ENCODE measurements at regions not wholly inside any gene's neighbourhood (a gene's known extent, or its start where the extent isn't known, plus 50 kb on each side); places are given as distances from the start of the nearest gene placed in this dataset.

GRCh38 chr14:51419685-51420084 is 179.6 kb downstream of the TMX1 start:
- H3K4me3 ChIP-seq (ENCODE audit: control insufficient read depth in 1 of 7, extremely low read depth in 1 of 7, insufficient read depth in 4 of 7, low read depth in 2 of 7, low read length in 6 of 7), result peak overlapping the region in 1 of 7 experiments; percentile 13
- DNase-seq, result peak in 1 of 3 donors; percentile 27
- H3K36me3 ChIP-seq (ENCODE audit: control insufficient read depth in 4 of 4, insufficient read depth in 4 of 4, low read length in 3 of 4), result no peaks in the 10 kb centered on the region
- H3K9me3 ChIP-seq (ENCODE audit: control extremely low read depth in 1 of 5, control insufficient read depth in 4 of 5, insufficient read depth in 2 of 5, low read depth in 1 of 5, low read length in 4 of 5), result peaks cover 0 to 16% (median 9%) of the 10 kb centered on the region in 5 experiments
- WGBS (ENCODE audit: insufficient coverage), result 52% methylated on average over 7 of the region's 7 CpGs
- H3K4me1 ChIP-seq (ENCODE audit: control extremely low read depth in 1 of 4, control insufficient read depth in 4 of 4, insufficient read depth in 4 of 4, low read length in 3 of 4), result peaks cover 0 to 5% (median 0%) of the 10 kb centered on the region in 4 experiments
- ChIA-PET CTCF (no interaction called here), POLR2A (no interaction called here)
- H3K27ac ChIP-seq (ENCODE audit: insufficient read depth in 1 of 2, low read depth in 1 of 2, low read length in 2 of 2, poor library complexity in 1 of 2, severe bottlenecking in 2 of 2), result no peak overlapping the region
- peaks cover 0 to under 1% (median 0%) of the 10 kb centered on the region in 5 experiments for H3K27me3 ChIP-seq (replicated peaks in 2 of 5; ENCODE audit: control insufficient read depth in 4 of 5, insufficient read depth in 5 of 5, low read length in 4 of 5)

DNA sequence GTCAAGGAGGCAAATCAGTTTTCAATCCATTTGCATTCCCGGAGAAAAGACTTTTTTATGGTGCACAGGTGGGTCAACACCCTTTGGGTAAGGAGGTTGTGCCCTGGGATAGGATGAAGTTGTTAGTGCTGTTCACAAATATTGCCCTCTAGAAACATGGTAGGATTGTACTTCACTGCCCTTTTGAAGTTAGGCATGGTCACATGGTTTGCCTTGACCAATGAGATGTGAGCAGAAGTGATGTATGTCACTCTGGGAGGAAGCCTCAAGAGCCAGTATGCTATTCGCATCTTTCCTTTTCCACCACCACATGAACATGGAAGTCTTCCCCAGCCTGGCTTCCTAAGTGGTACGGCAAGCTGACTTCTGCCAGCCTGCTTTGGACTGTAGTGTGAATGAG is 182.7 kb downstream of the TMX1 start:
- Histone ChIP-seq H3K4me3 (ENCODE audit: control insufficient read depth in 1 of 7, extremely low read depth in 1 of 7, insufficient read depth in 4 of 7, low read depth in 2 of 7, low read length in 6 of 7) (no peak overlapping the region), H3K27me3 (replicated peaks in 2 of 5; ENCODE audit: control insufficient read depth in 4 of 5, insufficient read depth in 5 of 5, low read length in 4 of 5) (peaks cover 0 to 9% (median 4%) of the 10 kb centered on the region in 5 experiments), H3K27ac (ENCODE audit: insufficient read depth in 1 of 2, low read depth in 1 of 2, low read length in 2 of 2, poor library complexity in 1 of 2, severe bottlenecking in 2 of 2) (no peak overlapping the region), H3K9me3 (ENCODE audit: control extremely low read depth in 1 of 5, control insufficient read depth in 4 of 5, insufficient read depth in 2 of 5, low read depth in 1 of 5, low read length in 4 of 5) (peaks cover 0 to 16% (median 9%) of the 10 kb centered on the region in 5 experiments), H3K36me3 (ENCODE audit: control insufficient read depth in 4 of 4, insufficient read depth in 4 of 4, low read length in 3 of 4) (no peaks in the 10 kb centered on the region), H3K4me1 (ENCODE audit: control extremely low read depth in 1 of 4, control insufficient read depth in 4 of 4, insufficient read depth in 4 of 4, low read length in 3 of 4) (peaks cover 0 to 5% (median 0%) of the 10 kb centered on the region in 4 experiments)
- WGBS (ENCODE audit: insufficient coverage), result 100% methylated on average over 2 of the region's 3 CpGs
- POLR2A ChIA-PET, result no interaction called here
- DNase-seq, result no peak
- CTCF ChIA-PET, result no interaction called here

- peaks cover 0 to 9% (median 4%) of the 10 kb centered on the region in 5 experiments for H3K27me3 ChIP-seq (replicated peaks in 2 of 5; ENCODE audit: control insufficient read depth in 4 of 5, insufficient read depth in 5 of 5, low read length in 4 of 5)
- H3K36me3 ChIP-seq (ENCODE audit: control insufficient read depth in 4 of 4, insufficient read depth in 4 of 4, low read length in 3 of 4), result no peaks in the 10 kb centered on the region
- peaks cover 0 to 5% (median 0%) of the 10 kb centered on the region in 4 experiments for H3K4me1 ChIP-seq (ENCODE audit: control extremely low read depth in 1 of 4, control insufficient read depth in 4 of 4, insufficient read depth in 4 of 4, low read length in 3 of 4)
- peaks cover 0 to 9% (median 6%) of the 10 kb centered on the region in 5 experiments for H3K9me3 ChIP-seq (ENCODE audit: control extremely low read depth in 1 of 5, control insufficient read depth in 4 of 5, insufficient read depth in 2 of 5, low read depth in 1 of 5, low read length in 4 of 5)
- H3K4me3 ChIP-seq (ENCODE audit: control insufficient read depth in 1 of 7, extremely low read depth in 1 of 7, insufficient read depth in 4 of 7, low read depth in 2 of 7, low read length in 6 of 7), result no peak overlapping the region
- ChIA-PET POLR2A (no interaction called here), CTCF (no interaction called here)
- DNase-seq, result peak in 2 of 3 donors; percentile 1 to 11
- H3K27ac ChIP-seq (ENCODE audit: insufficient read depth in 1 of 2, low read depth in 1 of 2, low read length in 2 of 2, poor library complexity in 1 of 2, severe bottlenecking in 2 of 2), result no peak overlapping the region
- WGBS (ENCODE audit: insufficient coverage), result 27% methylated on average over 3 of the region's 3 CpGs
Measured at GRCh38 chr14:51424041-51424440, 184.0 kb downstream of the TMX1 start.

DNA sequence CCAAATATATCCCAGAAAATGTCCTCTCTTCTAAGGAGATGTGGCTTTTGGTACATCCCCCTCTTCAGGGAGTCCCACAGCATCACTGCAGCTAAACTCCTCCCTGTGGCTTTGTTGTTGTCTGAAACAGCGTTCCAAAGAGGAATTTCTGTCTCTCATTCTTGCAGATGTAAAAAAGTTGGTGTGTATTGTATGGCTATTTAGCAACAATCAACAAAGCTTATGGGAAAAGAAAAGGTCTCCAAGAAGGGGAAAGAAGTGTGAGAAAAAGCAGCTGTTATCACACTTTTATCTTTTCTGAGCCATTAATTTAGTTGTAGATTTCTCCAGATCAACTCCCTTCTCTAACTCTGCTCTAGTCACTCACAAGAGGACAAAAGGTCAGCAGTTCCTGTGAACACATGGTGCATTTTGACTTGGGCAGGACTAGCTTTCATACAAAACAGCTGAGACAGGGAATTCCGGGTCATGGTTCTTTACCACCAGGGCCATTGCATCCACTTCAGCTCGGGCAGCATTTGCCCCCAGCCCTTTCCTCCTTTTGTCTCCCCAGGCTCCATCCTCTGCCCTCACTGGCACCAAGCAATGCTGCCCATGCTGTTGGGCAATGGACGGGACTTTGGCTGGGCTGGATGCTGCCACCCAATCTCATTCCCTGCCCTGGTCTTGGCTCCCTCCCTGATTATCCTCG is 184.7 kb downstream of the TMX1 start:
- Histone ChIP-seq H3K4me1 (ENCODE audit: control extremely low read depth in 1 of 4, control insufficient read depth in 4 of 4, insufficient read depth in 4 of 4, low read length in 3 of 4) (peaks cover 0 to 2% (median 0%) of the 10 kb centered on the region in 4 experiments), H3K9me3 (ENCODE audit: control extremely low read depth in 1 of 5, control insufficient read depth in 4 of 5, insufficient read depth in 2 of 5, low read depth in 1 of 5, low read length in 4 of 5) (peaks cover 0 to 4% (median 3%) of the 10 kb centered on the region in 5 experiments), H3K4me3 (ENCODE audit: control insufficient read depth in 1 of 7, extremely low read depth in 1 of 7, insufficient read depth in 4 of 7, low read depth in 2 of 7, low read length in 6 of 7) (no peak overlapping the region), H3K27ac (ENCODE audit: insufficient read depth in 1 of 2, low read depth in 1 of 2, low read length in 2 of 2, poor library complexity in 1 of 2, severe bottlenecking in 2 of 2) (no peak overlapping the region), H3K36me3 (ENCODE audit: control insufficient read depth in 4 of 4, insufficient read depth in 4 of 4, low read length in 3 of 4) (no peaks in the 10 kb centered on the region), H3K27me3 (replicated peaks in 2 of 5; ENCODE audit: control insufficient read depth in 4 of 5, insufficient read depth in 5 of 5, low read length in 4 of 5) (peaks cover 0 to 9% (median 4%) of the 10 kb centered on the region in 5 experiments)
- DNase-seq, result no peak
- CTCF ChIA-PET, result no interaction called here
- POLR2A ChIA-PET, result no interaction called here
- 82% methylated on average over 5 of the region's 5 CpGs for WGBS (ENCODE audit: insufficient coverage)

DNA sequence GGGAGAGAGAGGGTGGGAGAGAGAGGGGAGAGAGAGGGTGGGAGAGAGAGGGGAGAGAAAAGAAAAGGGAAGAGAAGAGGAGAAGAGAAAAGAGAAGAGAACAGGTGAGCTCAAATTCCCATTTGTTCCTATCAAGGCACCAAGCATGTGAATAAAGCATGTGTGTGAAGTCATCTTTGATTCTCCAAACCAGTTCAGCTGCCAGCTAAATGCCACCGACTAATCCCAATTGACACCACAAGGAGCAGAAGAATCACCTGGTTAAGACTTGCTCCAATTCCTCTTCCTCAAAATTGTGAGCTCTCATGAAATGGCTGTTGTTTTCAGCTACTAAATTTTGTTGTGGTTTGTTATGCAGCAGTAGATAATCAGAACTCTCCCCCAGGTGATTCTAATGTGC is 188.9 kb downstream of the TMX1 start:
- no peaks in the 10 kb centered on the region for H3K9me3 ChIP-seq (ENCODE audit: control extremely low read depth in 1 of 5, control insufficient read depth in 4 of 5, insufficient read depth in 2 of 5, low read depth in 1 of 5, low read length in 4 of 5)
- DNase-seq, result no peak
- ChIA-PET POLR2A (no interaction called here), CTCF (no interaction called here)
- no peaks in the 10 kb centered on the region for H3K36me3 ChIP-seq (ENCODE audit: control insufficient read depth in 4 of 4, insufficient read depth in 4 of 4, low read length in 3 of 4)
- H3K27me3 ChIP-seq (replicated peaks in 2 of 5; ENCODE audit: control insufficient read depth in 4 of 5, insufficient read depth in 5 of 5, low read length in 4 of 5), result peaks cover 0 to 13% (median 4%) of the 10 kb centered on the region in 5 experiments
- no peak overlapping the region for H3K27ac ChIP-seq (ENCODE audit: insufficient read depth in 1 of 2, low read depth in 1 of 2, low read length in 2 of 2, poor library complexity in 1 of 2, severe bottlenecking in 2 of 2)
- WGBS (ENCODE audit: insufficient coverage), result 100% methylated on average over 1 of the region's 1 CpG
- peaks cover 0 to 4% (median 0%) of the 10 kb centered on the region in 4 experiments for H3K4me1 ChIP-seq (ENCODE audit: control extremely low read depth in 1 of 4, control insufficient read depth in 4 of 4, insufficient read depth in 4 of 4, low read length in 3 of 4)
- no peak overlapping the region for H3K4me3 ChIP-seq (ENCODE audit: control insufficient read depth in 1 of 7, extremely low read depth in 1 of 7, insufficient read depth in 4 of 7, low read depth in 2 of 7, low read length in 6 of 7)

GRCh38 chr14:51430079-51430478 is 190.0 kb downstream of the TMX1 start:
- ChIA-PET POLR2A (no interaction called here), CTCF (no interaction called here)
- peaks cover 0 to 9% (median 4%) of the 10 kb centered on the region in 5 experiments for H3K27me3 ChIP-seq (replicated peaks in 2 of 5; ENCODE audit: control insufficient read depth in 4 of 5, insufficient read depth in 5 of 5, low read length in 4 of 5)

GRCh38 chr14:51430633-51431032 is 190.6 kb downstream of the TMX1 start:
- ChIA-PET CTCF (no interaction called here), POLR2A (no interaction called here)

More at GRCh38 chr14:51430079-51430478, 190.0 kb downstream of the TMX1 start:
- no peak for DNase-seq
- Histone ChIP-seq H3K27ac (ENCODE audit: insufficient read depth in 1 of 2, low read depth in 1 of 2, low read length in 2 of 2, poor library complexity in 1 of 2, severe bottlenecking in 2 of 2) (no peak overlapping the region), H3K4me1 (ENCODE audit: control extremely low read depth in 1 of 4, control insufficient read depth in 4 of 4, insufficient read depth in 4 of 4, low read length in 3 of 4) (peaks cover 0 to 4% (median 0%) of the 10 kb centered on the region in 4 experiments), H3K36me3 (ENCODE audit: control insufficient read depth in 4 of 4, insufficient read depth in 4 of 4, low read length in 3 of 4) (no peaks in the 10 kb centered on the region), H3K4me3 (ENCODE audit: control insufficient read depth in 1 of 7, extremely low read depth in 1 of 7, insufficient read depth in 4 of 7, low read depth in 2 of 7, low read length in 6 of 7) (no peak overlapping the region), H3K9me3 (ENCODE audit: control extremely low read depth in 1 of 5, control insufficient read depth in 4 of 5, insufficient read depth in 2 of 5, low read depth in 1 of 5, low read length in 4 of 5) (no peaks in the 10 kb centered on the region)
- no CpG with 5 or more reads among the region's 4 CpGs for WGBS (ENCODE audit: insufficient coverage)

More at GRCh38 chr14:51430633-51431032, 190.6 kb downstream of the TMX1 start:
- H3K4me3 ChIP-seq (ENCODE audit: control insufficient read depth in 1 of 7, extremely low read depth in 1 of 7, insufficient read depth in 4 of 7, low read depth in 2 of 7, low read length in 6 of 7), result no peak overlapping the region
- H3K27me3 ChIP-seq (replicated peaks in 2 of 5; ENCODE audit: control insufficient read depth in 4 of 5, insufficient read depth in 5 of 5, low read length in 4 of 5), result peaks cover 0 to 8% (median 2%) of the 10 kb centered on the region in 5 experiments
- 95% methylated on average over 2 of the region's 3 CpGs for WGBS (ENCODE audit: insufficient coverage)
- H3K36me3 ChIP-seq (ENCODE audit: control insufficient read depth in 4 of 4, insufficient read depth in 4 of 4, low read length in 3 of 4), result no peaks in the 10 kb centered on the region
- peaks cover 0 to 4% (median 0%) of the 10 kb centered on the region in 4 experiments for H3K4me1 ChIP-seq (ENCODE audit: control extremely low read depth in 1 of 4, control insufficient read depth in 4 of 4, insufficient read depth in 4 of 4, low read length in 3 of 4)
- no peaks in the 10 kb centered on the region for H3K9me3 ChIP-seq (ENCODE audit: control extremely low read depth in 1 of 5, control insufficient read depth in 4 of 5, insufficient read depth in 2 of 5, low read depth in 1 of 5, low read length in 4 of 5)
- H3K27ac ChIP-seq (ENCODE audit: insufficient read depth in 1 of 2, low read depth in 1 of 2, low read length in 2 of 2, poor library complexity in 1 of 2, severe bottlenecking in 2 of 2), result no peak overlapping the region
- DNase-seq, result no peak
